Gastrocnemius medialis (tissue), 4 donors: ENCODE measurements at regions not wholly inside any gene's neighbourhood (a gene's known extent, or its start where the extent isn't known, plus 50 kb on each side); places are given as distances from the start of the nearest gene placed in this dataset.

ENCODE experiments used
- ATAC-seq, 2 donors: fragments of 150-250 bp; one replicate each; pipeline ENCODE4 v1.9.1; 2016
- DNase-seq, 2 donors: peaks; one replicate each; pipeline ENCODE4 v3.0.0-alpha.2; 2019
- H3K27ac ChIP-seq, 4 donors: fragments of 200-600 bp; sonication (generic); 1 replicate in 1 of 4; 2 replicates in 3 of 4; pipeline ENCODE4 v1.5.1; 2016 to 2018; ENCODE audit warnings: mild to moderate bottlenecking in 2 of 4, moderate library complexity in 1 of 4
- H3K27me3 ChIP-seq, 3 donors: fragments of 200-600 bp; sonication (generic) in 2 of 3; 1 replicate in 1 of 3; 2 replicates in 2 of 3; pipeline versions ENCODE4 v1.5.1 to v1.6.0; 2016 to 2019; ENCODE audit warnings: mild to moderate bottlenecking in 1 of 3, moderate library complexity in 1 of 3
- H3K36me3 ChIP-seq, 2 donors: fragments of 200-600 bp; sonication (generic) in 1 of 2; one replicate each; pipeline ENCODE4 v1.5.1; 2017 to 2018
- H3K4me1 ChIP-seq, 2 donors: fragments of 200-600 bp; sonication (generic) in 1 of 2; one replicate each; pipeline ENCODE4 v1.5.1; 2016 to 2017; ENCODE audit warnings: mild to moderate bottlenecking in 2 of 2
- H3K4me3 ChIP-seq, 4 donors: fragments of 200-600 bp; sonication (generic) in 3 of 4; 1 replicate in 1 of 4; 2 replicates in 3 of 4; pipeline ENCODE4 v1.5.1; 2016 to 2019; ENCODE audit warnings: mild to moderate bottlenecking in 2 of 4
- H3K9me3 ChIP-seq, 3 donors: fragments of 200-600 bp; sonication (generic) in 2 of 3; 1 replicate in 1 of 3; 2 replicates in 2 of 3; pipeline ENCODE4 v1.5.1; 2016 to 2019
- POLR2A ChIP-seq, 2 donors: fragments of 450-650 bp; IDR thresholded peaks; one replicate each; pipeline ENCODE4 v1.6.1; 2017; ENCODE audit warnings: antibody characterized with exemption in 2 of 2, mild to moderate bottlenecking in 2 of 2, moderate library complexity in 2 of 2
- in situ Hi-C, 4 donors: fragments of 200-750 bp; cut with MboI; loops; one replicate each; pipeline versions ENCODE4 v1.15.0 to v1.8.0; 2017; ENCODE audit warnings: low sequenced_read_pairs in 4 of 4
- intact Hi-C: fragments of 100-400 bp; cut with DNase I; formaldehyde crosslinking; loops from one replicate; pipeline ENCODE4 v1.15.1; 2023; ENCODE audit warnings: low total_unique reads
- TF ChIP-seq, protein P1 (sequence below), 5 experiments: fragments of 450-650 bp in 3 of 5; fragments of 200-600 bp in 2 of 5; sonication (generic) in 2 of 5; IDR thresholded peaks in 4 of 5; conservative IDR thresholded peaks in 1 of 5; 1 replicate in 4 of 5; 2 replicates in 1 of 5; pipeline ENCODE4 v1.5.1; 2016 to 2019; ENCODE audit warnings: antibody characterized with exemption in 5 of 5, mild to moderate bottlenecking in 3 of 5, moderate library complexity in 3 of 5

DNA sequence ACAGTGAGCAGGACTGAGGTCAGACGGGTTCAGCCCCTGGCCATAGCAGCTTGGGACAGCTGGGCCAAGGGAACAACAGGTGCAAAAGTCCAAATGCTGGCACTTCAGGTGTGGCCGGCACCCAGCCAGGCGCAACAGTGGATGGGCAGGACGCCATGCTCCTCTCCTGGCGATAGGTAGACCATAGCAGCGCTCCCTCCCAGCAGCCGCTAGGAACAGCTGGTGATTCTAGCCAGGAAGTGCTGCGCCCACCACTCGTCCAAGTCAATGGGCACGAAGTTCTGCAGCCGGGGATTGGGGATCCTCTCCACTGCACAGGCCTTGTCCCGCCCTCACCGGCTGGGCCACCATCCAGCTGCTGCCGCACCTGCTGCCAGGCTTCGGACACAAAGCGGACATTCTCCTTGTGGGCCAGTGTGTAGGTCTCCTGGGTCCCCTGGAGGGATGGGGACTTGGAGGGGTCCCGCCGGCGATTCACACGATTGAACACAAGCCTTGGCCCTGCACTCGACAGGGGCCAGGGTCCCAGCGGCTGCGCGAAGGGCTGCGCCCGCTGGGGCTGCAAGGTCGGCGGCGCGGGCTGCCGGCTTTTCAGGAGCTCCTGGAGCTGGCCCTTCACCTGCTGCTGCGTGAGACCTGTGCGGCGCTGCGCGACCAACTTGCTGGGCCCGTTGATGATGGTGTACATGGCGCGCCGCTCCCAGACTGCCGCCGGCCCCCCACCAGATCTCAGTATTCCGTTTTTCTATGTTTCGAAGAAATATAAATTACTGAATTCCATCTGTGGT, 227.5 kb upstream of the STK26 start:
- ATAC-seq: no peak
- H3K36me3 ChIP-seq: no peaks in the 10 kb centered on the region
- H3K4me3 ChIP-seq: peak overlapping the region in 2 of 4 donors; percentile 19 to 36
- DNase-seq: no peak
- H3K27me3 ChIP-seq: no peaks in the 10 kb centered on the region
- H3K9me3 ChIP-seq: no peaks in the 10 kb centered on the region
- H3K4me1 ChIP-seq: no peaks in the 10 kb centered on the region
- intact Hi-C loops: no loop called here
- TF ChIP-seq POLR2A (IDR thresholded peaks at IDR 0.05): no peak
- TF ChIP-seq, protein P1, sequence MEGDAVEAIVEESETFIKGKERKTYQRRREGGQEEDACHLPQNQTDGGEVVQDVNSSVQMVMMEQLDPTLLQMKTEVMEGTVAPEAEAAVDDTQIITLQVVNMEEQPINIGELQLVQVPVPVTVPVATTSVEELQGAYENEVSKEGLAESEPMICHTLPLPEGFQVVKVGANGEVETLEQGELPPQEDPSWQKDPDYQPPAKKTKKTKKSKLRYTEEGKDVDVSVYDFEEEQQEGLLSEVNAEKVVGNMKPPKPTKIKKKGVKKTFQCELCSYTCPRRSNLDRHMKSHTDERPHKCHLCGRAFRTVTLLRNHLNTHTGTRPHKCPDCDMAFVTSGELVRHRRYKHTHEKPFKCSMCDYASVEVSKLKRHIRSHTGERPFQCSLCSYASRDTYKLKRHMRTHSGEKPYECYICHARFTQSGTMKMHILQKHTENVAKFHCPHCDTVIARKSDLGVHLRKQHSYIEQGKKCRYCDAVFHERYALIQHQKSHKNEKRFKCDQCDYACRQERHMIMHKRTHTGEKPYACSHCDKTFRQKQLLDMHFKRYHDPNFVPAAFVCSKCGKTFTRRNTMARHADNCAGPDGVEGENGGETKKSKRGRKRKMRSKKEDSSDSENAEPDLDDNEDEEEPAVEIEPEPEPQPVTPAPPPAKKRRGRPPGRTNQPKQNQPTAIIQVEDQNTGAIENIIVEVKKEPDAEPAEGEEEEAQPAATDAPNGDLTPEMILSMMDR (IDR thresholded peaks at IDR 0.05 in 4 of 5, conservative IDR thresholded peaks at IDR 0.05 in 1 of 5): no peak
- H3K27ac ChIP-seq: no peak overlapping the region
- in situ Hi-C loops: no loop called here

DNA sequence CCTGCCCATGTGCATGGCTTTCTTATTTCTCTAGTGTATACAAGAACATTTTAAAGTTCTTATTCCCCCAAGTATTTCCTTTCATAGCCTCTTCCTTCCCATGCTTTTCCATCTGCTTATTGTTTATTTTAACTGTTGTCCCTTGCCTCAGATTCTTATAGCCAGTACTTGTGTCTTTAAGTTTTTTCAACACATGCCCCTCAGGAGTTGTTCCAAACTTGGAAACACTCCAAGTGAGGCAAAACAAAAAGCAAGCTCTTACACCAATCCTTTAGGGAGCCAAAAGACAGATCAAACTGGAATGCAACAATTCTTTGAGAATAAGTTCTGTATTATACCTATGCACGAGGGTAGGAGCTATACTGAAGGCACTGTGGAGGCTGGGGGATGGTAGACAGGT, 222.0 kb upstream of the STK26 start:
- no peak for TF ChIP-seq POLR2A (IDR thresholded peaks at IDR 0.05)
- TF ChIP-seq, protein P1 (IDR thresholded peaks at IDR 0.05 in 4 of 5, conservative IDR thresholded peaks at IDR 0.05 in 1 of 5): no peak
- DNase-seq (no peak), ATAC-seq (no peak)
- no peak overlapping the region for H3K4me3 ChIP-seq
- in situ Hi-C loops: no loop called here
- no peaks in the 10 kb centered on the region for H3K9me3 ChIP-seq
- H3K27ac ChIP-seq: no peak overlapping the region
- H3K4me1 ChIP-seq: peaks cover 0 to 4% of the 10 kb centered on the region in 2 donors
- intact Hi-C loops: no loop called here
- no peaks in the 10 kb centered on the region for H3K36me3 ChIP-seq
- H3K27me3 ChIP-seq: no peaks in the 10 kb centered on the region

DNA sequence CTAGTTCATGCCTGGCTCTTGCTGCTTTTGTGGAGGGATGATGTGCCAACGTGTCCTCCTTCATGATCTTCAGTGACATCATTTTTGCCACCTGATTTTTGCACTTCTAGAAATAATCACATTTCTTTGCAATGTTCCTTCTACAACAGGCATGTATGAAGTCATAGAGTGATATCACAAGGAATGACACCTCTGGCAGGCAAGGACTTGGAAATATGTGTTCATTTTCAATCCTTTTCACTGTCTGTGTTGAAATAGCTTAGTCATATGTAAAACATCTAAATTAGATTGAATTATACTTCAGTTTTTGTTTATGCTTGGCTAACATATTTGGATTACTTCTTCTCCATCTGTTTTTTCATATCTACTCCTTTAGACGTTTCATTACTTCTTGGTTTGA, 221.2 kb upstream of the STK26 start:
- DNase-seq (no peak), ATAC-seq (no peak)
- no peak overlapping the region for H3K27ac ChIP-seq
- peaks cover 0 to 4% of the 10 kb centered on the region in 2 donors for H3K4me1 ChIP-seq
- H3K9me3 ChIP-seq: no peaks in the 10 kb centered on the region
- H3K36me3 ChIP-seq: no peaks in the 10 kb centered on the region
- intact Hi-C loops: no loop called here
- TF ChIP-seq POLR2A (IDR thresholded peaks at IDR 0.05): no peak
- TF ChIP-seq, protein P1 (IDR thresholded peaks at IDR 0.05 in 4 of 5, conservative IDR thresholded peaks at IDR 0.05 in 1 of 5): no peak
- H3K4me3 ChIP-seq: no peak overlapping the region
- in situ Hi-C loops: no loop called here
- no peaks in the 10 kb centered on the region for H3K27me3 ChIP-seq

DNA sequence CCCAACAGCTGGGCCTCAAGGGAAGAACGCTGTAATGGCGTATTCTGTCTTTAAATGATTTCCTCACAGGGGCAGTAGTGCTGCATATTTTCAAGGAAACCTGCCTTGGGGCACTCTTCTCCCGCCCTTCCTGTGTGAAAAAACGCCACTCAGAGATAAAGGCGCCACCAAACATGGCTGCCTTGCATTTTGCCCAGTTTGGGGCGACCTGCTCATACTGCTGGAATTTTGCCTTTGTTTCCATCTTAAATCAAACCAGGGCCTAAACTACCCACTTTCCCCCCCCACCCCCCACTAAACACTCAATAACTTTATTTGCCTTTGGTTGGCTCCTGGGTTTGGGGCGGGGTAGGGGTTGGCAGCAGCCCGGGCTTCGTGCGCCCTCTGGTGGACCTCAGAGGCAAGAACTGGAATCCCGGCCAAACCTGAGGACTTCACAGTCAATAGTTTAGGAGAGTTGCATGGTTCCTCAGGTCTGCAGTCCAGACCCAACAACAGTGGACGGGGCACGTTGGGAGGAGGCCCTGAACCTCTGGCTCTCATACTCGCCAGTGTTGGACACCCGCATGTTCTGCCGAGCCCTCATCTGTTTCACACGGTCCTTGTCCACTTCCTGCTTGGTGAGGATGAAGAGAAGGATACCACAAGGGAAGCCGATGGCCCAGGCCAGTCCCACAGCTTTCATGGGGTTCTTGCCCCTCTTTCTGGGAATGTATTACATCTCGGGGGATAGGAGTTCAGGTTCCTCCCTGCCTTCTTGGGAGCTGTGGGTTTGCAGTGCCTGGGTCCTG, 220.1 kb upstream of the STK26 start:
- Histone ChIP-seq H3K27ac (peak overlapping the region in 2 of 4 donors; percentile 43 to 50), H3K27me3 (no peaks in the 10 kb centered on the region), H3K9me3 (no peaks in the 10 kb centered on the region), H3K4me3 (peak overlapping the region in 2 of 4 donors; percentile 53 to 54), H3K4me1 (peaks cover 0 to 4% of the 10 kb centered on the region in 2 donors), H3K36me3 (no peaks in the 10 kb centered on the region)
- intact Hi-C loops: loop anchor here (1.0 kb wide), 1 partner anchor 10 kb away; no protein-coding TSS in a partner anchor
- ATAC-seq (no peak), DNase-seq (no peak)
- no peak for TF ChIP-seq POLR2A (IDR thresholded peaks at IDR 0.05)
- TF ChIP-seq, protein P1 (IDR thresholded peaks at IDR 0.05 in 4 of 5, conservative IDR thresholded peaks at IDR 0.05 in 1 of 5): peak in 3 of 5 experiments; percentile 68 to 76 (median 72)
- in situ Hi-C loops: no loop called here
